Posterior cingulate gyrus (tissue), 11 donors: ENCODE measurements at regions not wholly inside any gene's neighbourhood (a gene's known extent, or its start where the extent isn't known, plus 50 kb on each side); places are given as distances from the start of the nearest gene placed in this dataset.
"Not testable (repeated sequence)": the region's sequence is repeated elsewhere in the genome, so short reads cannot be mapped to it uniquely, and the experiment has no call there.

ENCODE experiments used
- DNase-seq, 10 donors: peaks; one replicate each; pipeline versions ENCODE4 v3.0.0 to v3.0.0-alpha.2; 2020 to 2021; ENCODE audit warnings: mixed read lengths in 3 of 10
- intact Hi-C: fragments of 100-400 bp; cut with DNase I; formaldehyde crosslinking; loops from one replicate; pipeline ENCODE4 v1.15.1; 2023

- no peak for DNase-seq
- intact Hi-C loops, result no loop called here
Measured at GRCh38 chr11:101224221-101224620, 94.6 kb upstream of the PGR start.

GRCh38 chr11:101218091-101218490 lies 88.5 kb upstream of the PGR start:
- intact Hi-C loops, DNase-seq: not testable (repeated sequence)

- intact Hi-C loops, result not testable (repeated sequence)
Measured at GRCh38 chr11:101216091-101216490, 86.5 kb upstream of the PGR start.

GRCh38 chr11:101215069-101215468 lies 85.5 kb upstream of the PGR start:
- no peak for DNase-seq
- intact Hi-C loops, result no loop called here

More at GRCh38 chr11:101216091-101216490, 86.5 kb upstream of the PGR start:
- not testable (repeated sequence) for DNase-seq

GRCh38 chr11:101211407-101211975 lies 81.9 kb upstream of the PGR start:
- DNase-seq, result no peak
- intact Hi-C loops, result no loop called here

- no peak for DNase-seq
- intact Hi-C loops, result no loop called here
Measured at GRCh38 chr11:101202614-101203013, 73.0 kb upstream of the PGR start.

- intact Hi-C loops, result no loop called here
- no peak for DNase-seq
Measured at GRCh38 chr11:101199416-101199815, 69.8 kb upstream of the PGR start.

- no peak for DNase-seq
- intact Hi-C loops, result no loop called here
Measured at GRCh38 chr11:101195294-101195693, 65.7 kb upstream of the PGR start.

GRCh38 chr11:101188801-101189200 lies 59.2 kb upstream of the PGR start:
- DNase-seq, result peak in 1 of 10 donors; percentile 2
- intact Hi-C loops, result no loop called here

GRCh38 chr11:101188173-101188572 lies 58.6 kb upstream of the PGR start:
- intact Hi-C loops, result no loop called here

GRCh38 chr11:101187748-101188147 lies 58.1 kb upstream of the PGR start:
- DNase-seq, result no peak
- intact Hi-C loops, result no loop called here

More at GRCh38 chr11:101188173-101188572, 58.6 kb upstream of the PGR start:
- DNase-seq, result no peak

- no peak for DNase-seq
- intact Hi-C loops, result no loop called here
Measured at GRCh38 chr11:101185985-101186384, 56.4 kb upstream of the PGR start.

- no peak for DNase-seq
- intact Hi-C loops, result no loop called here
Measured at GRCh38 chr11:101182467-101182866, 52.9 kb upstream of the PGR start.

GRCh38 chr11:101180481-101180880 lies 50.9 kb upstream of the PGR start:
- intact Hi-C loops, result no loop called here
- DNase-seq, result no peak
